H1 (cell line): ENCODE measurements at regions not wholly inside any gene's neighbourhood (a gene's known extent, or its start where the extent isn't known, plus 50 kb on each side); places are given as distances from the start of the nearest gene placed in this dataset.

Source experiments
- GTF2F1 ChIP-seq: IDR thresholded peaks from 2 replicates; pipeline ENCODE4 v1.6.1; 2012; ENCODE audit warnings: low read depth, low read length, improper control_type of control experiment, borderline replicate concordance
- POLR2A ChIP-seq, 2 experiments: IDR thresholded peaks; 1 replicate in 1 of 2; 2 replicates in 1 of 2; pipeline ENCODE4 v1.6.1; 2011; ENCODE audit warnings: low read depth in 2 of 2, low read length in 2 of 2, mild to moderate bottlenecking in 2 of 2; ENCODE audit errors: control extremely low read depth in 1 of 2

- no peak for TF ChIP-seq POLR2A (IDR thresholded peaks at IDR 0.05; ENCODE audit: control extremely low read depth in 1 of 2, low read depth in 2 of 2, low read length in 2 of 2)
- TF ChIP-seq GTF2F1: no peak
Observed at GRCh38 chr1:119249283-119249682, 108.8 kb upstream of the WARS2 start.
